Medulla oblongata (tissue), 1 donor: ENCODE measurements at regions not wholly inside any gene's neighbourhood (a gene's known extent, or its start where the extent isn't known, plus 50 kb on each side); places are given as distances from the start of the nearest gene placed in this dataset.
"Not testable (repeated sequence)": the region's sequence is repeated elsewhere in the genome, so short reads cannot be mapped to it uniquely, and the experiment has no call there.

ENCODE experiments used
- DNase-seq: peaks from one replicate; pipeline ENCODE4 v3.0.0-alpha.2; 2015; ENCODE audit errors: extremely low spot score

- DNase-seq, result not testable (repeated sequence)
Measured at GRCh38 chr1:149278156-149278555, 174.8 kb upstream of the NBPF9 start.

- DNase-seq, result not testable (repeated sequence)
Measured at GRCh38 chr1:149279015-149279414, 175.7 kb upstream of the NBPF9 start.

DNA sequence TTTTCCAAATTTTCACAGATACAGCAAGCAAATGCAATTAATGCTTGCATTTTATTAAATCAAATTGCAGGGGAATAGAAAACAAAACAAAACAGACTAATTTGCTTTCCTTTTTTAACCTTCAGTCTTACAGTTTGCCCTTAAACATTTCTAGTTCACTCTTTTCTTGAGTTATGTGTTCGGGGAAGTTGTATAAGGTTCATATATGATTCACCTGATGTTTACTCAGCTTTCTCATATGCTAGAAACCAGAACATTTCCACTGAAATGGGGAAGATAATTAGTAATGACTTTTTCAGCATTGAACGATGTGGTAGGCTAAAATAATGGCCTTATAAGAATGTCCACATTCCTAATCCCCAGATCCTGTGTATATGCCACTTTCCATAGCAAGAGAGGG is 176.2 kb upstream of the NBPF9 start:
- DNase-seq, result not testable (repeated sequence)

GRCh38 chr1:149284773-149285172 is 181.4 kb upstream of the NBPF9 start:
- not testable (repeated sequence) for DNase-seq

GRCh38 chr1:149285205-149285604 is 181.9 kb upstream of the NBPF9 start:
- DNase-seq, result not testable (repeated sequence)

DNA sequence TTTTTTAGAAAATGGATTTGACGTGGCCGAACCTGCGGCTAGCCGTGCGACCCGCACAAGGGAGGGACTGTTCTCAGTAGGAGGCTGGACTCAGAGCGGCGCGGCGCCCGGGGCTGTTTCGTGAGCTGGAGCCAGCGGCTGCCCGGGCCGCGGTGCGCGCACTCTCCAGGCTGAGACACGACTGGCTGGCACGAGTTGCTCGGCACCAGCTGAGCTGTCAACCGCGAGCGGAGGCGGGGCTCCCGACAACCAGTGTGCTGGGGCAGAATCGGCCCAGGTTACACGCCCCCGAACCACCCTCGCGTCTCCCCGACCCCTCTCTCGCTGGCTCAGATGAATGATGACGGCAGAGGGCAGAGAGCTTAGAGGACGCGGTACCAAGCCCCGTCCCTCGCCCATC is 182.3 kb upstream of the NBPF9 start:
- DNase-seq, result not testable (repeated sequence)

DNA sequence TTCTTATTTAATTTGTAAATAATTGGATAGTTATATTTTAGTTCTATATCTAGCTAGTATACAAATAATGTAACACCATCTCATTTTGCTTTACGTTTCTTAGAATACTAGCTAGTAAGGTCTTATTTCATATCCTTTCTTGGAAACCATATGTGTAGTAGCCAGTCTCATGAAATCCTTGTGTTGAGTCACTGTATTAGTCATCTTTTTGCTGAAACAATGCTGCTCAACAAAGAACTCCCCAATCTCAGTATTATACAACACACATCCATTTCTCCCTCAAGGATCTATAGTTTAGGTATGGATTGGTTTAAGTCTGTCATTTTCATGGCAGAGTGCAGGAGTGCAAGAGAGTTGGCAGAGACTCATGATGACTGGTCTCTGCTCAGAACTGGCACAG is 185.2 kb upstream of the NBPF9 start:
- not testable (repeated sequence) for DNase-seq

- DNase-seq, result not testable (repeated sequence)
Measured at GRCh38 chr1:149300478-149301218, 174.2 kb upstream of the NBPF19 start.

DNA sequence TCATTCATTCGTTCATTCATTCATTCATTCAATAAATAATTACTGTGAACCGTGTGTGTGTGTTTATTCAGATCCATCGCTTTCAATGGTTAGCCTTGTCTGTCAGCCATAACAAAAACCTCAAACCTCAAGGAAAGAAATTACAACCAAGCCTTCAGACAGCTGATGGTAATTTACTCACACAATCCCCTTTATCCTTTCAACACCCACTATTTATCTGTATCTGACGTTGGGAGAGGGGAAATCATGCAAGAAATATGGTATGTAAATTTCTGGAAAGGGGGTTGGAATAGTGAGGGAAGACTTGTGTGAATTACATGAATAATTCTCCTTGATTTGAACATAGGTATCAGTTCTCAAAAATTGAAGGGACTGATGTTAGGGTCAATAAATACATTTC is 173.6 kb upstream of the NBPF19 start:
- DNase-seq, result not testable (repeated sequence)

GRCh38 chr1:149304796-149305195 is 170.0 kb upstream of the NBPF19 start:
- not testable (repeated sequence) for DNase-seq

GRCh38 chr1:149307640-149308039 is 167.2 kb upstream of the NBPF19 start:
- not testable (repeated sequence) for DNase-seq

DNA sequence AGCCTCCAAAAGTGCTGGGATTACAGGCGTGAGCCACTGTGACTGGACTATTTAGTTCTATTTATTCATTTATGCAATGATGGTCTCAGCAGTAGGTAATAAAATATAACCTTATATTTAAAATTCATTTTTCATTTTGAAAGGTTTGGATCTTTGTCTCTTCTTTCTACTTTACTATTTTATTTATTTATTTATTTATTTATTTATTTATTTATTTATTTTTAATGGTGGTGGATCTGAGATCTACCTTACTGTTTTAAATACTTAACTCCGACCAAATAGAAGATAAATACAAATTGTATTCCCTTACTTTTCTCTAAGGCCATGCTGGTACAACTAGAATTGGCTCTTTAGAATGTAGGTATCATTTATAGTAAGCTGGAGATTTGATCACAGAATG is 159.9 kb upstream of the NBPF19 start:
- not testable (repeated sequence) for DNase-seq

GRCh38 chr1:149320971-149321731 is 153.7 kb upstream of the NBPF19 start:
- not testable (repeated sequence) for DNase-seq

GRCh38 chr1:149321732-149322016 is 153.2 kb upstream of the NBPF19 start:
- DNase-seq, result not testable (repeated sequence)

- not testable (repeated sequence) for DNase-seq
Measured at GRCh38 chr1:149330081-149330335, 144.8 kb upstream of the NBPF19 start.

GRCh38 chr1:149336082-149336481 is 138.8 kb upstream of the NBPF19 start:
- DNase-seq, result not testable (repeated sequence)

DNA sequence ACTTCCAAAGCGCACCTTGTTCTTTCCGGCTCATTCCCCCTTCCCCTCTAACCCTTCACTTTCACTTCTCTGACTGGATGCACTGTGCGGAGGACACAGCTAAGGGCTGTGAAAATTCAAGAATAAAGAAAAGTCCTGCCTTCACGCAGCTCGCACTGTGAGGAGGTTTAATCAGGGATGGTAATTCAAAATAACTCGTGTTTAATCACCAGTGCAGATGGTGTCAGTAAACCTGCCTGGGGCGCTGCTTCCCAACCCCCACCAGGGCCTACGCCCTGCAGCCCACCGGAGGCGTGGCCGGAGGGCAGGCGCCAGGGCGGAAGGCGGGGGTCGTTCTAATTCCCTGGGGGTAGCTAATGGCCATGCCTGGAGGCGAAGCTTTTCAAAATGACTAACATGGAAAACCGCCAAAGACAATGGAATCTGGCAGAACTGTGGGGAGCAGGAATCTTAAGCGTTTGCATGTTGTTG is 136.6 kb upstream of the NBPF19 start:
- DNase-seq, result not testable (repeated sequence)

GRCh38 chr1:149338698-149339097 is 136.1 kb upstream of the NBPF19 start:
- DNase-seq, result not testable (repeated sequence)

DNA sequence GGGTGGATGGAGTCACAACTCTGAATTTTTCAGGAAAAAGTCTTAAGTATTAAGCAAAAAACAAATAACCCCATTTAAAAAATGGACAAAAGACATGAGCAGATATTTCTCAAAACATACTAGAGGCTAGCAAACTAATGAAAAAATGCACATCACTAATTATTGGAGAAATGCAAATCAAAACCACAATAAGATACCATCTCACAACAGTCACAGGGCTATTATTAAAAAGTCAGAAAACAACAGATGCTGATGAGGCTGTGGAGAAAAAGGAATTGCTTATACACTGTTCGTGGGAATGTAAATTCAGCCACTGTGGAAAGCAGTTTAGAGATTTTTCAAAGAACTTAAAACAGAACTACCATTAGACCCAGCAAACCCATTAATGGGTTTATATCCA is 125.4 kb upstream of the NBPF19 start:
- not testable (repeated sequence) for DNase-seq

DNA sequence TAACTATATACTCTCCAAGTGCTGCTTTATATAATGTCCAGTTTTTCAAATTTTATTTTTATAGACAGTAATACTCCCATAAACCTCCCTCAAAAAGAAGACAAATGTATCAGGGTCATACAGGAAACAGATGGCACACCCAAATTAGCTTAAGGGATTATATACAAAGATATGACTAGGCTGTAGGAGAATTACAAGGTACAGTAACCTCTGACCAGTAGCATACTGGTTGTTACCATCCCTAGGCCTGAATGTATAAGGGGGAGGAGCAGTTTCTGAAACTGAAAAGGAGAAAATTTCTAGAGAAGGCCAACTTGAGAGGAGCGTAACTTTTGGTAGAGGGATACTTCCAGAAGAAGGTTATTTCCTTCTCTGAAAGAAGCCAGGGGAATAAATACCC is 122.6 kb upstream of the NBPF19 start:
- DNase-seq, result not testable (repeated sequence)

- not testable (repeated sequence) for DNase-seq
Measured at GRCh38 chr1:149354579-149354978, 120.3 kb upstream of the NBPF19 start.

GRCh38 chr1:149355748-149356147 is 119.1 kb upstream of the NBPF19 start:
- DNase-seq, result not testable (repeated sequence)

DNA sequence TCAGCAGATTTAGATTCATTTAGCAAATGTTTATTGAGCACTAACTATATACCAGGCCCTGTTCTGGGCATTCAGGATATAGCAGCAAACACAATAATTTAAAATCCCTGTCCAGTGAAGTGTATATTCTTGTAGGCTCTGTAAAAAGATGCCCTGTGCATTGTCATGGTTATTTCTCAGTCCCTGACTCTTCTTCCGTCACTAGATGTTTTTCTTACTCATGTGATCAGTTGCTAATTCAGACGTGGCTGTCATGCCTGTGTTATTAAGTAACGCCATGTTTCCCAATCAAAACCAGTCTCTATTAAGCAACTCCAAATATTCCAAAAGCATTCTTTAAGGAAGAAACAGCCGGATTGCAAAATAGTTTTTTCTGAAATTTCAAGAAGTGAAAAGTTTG is 118.7 kb upstream of the NBPF19 start:
- DNase-seq, result not testable (repeated sequence)
